GM19238 (cell line): ENCODE measurements at regions not wholly inside any gene's neighbourhood (a gene's known extent, or its start where the extent isn't known, plus 50 kb on each side); places are given as distances from the start of the nearest gene placed in this dataset.

ENCODE experiments used
- DNase-seq: peaks from one replicate; pipeline ENCODE4 v3.0.0; 2011; ENCODE audit warnings: low spot score; ENCODE audit not compliant: insufficient read length

DNA sequence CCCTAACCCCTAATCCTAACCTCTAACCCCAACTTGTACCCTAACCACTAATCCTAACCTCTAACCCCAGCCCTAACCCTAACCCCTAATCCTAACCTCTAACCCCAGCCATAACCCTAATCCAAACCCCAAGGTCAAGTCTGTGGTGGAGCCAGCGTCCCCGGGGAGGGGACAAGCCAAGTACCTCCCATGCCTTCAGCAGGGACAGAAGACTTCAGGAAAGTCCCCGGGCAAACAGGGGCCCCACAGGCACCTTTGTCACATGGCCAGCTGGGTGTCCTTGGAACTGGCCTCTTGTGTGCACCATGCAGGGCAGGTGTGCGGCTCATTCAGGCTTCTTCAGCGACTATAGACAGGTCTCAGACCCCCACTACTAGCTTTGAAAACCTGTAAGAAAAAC is 555.8 kb downstream of the BRD1 start:
- no peak for DNase-seq

DNA sequence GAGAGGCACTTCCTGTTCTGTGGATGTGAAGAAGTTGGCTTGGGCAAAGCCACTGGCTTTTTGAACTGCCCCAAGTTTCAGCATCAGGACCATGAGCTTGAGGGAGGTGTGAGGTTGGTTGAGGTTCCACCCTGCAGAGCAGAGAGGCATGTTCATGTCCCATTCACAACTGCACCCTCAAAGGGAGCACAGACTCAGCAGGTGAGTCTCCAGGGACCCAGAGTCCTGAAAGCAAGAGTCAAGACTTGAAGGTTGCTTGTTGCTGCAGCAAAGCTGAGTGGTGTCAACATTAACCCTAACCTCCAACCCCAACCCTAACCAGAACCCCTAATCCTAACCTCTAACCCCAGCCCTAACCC is 556.3 kb downstream of the BRD1 start:
- no peak for DNase-seq

DNA sequence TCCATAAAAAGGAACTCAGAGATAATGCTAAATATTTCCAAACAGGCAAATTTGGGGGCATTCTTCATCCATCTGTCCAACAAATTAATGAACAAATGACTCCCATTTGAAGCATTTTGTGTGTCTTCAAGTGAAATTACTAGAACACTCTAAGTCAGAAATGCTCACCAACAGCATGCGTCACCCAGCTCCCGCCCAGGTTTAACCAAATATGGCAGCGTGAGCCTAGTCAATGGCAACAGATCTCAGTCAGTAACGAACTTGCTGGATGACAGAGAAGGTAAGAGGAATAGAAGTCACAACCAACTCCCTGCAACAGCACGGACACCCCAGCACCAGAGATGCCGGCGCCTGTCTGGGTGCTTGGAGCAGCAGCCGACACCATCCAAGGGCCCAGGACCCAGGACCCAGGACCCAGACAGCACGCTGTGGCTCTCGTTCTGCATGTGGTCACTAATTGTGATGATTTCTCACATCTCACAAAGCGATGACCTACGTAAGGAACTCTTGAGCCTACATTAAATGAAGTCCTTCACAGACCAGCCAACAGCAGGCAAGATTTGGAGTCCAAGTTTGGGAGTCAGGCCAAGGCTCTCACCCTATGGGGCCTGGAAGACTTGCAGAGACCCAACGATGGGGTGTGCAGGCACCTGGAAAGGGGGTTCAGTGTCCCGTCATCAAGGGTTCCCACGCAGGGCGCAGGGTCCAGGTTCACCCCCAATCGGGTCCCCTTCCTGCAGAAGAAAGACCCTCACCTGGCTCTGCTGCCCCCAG is 556.9 kb downstream of the BRD1 start:
- DNase-seq, result no peak

DNA sequence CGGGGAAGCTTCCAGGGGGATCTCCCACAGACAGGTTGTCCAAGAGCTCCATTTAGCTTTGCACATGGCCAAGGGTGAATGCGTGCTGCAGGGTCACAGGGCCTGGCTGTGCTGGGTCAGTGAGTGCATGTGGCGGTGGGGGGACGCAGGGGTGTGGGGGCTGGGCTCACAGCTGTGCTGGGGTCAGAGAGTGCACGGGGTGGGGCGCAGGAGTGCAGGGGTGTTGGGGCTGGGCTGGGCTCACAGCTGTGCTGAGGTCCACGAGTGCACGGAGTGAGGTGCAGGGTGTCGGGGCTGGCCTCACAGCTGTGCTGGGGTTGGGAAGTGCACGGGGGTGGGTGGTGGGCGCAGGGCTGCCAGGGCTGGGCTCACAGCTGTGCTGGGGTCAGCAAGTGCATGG is 557.7 kb downstream of the BRD1 start:
- DNase-seq, result no peak

DNA sequence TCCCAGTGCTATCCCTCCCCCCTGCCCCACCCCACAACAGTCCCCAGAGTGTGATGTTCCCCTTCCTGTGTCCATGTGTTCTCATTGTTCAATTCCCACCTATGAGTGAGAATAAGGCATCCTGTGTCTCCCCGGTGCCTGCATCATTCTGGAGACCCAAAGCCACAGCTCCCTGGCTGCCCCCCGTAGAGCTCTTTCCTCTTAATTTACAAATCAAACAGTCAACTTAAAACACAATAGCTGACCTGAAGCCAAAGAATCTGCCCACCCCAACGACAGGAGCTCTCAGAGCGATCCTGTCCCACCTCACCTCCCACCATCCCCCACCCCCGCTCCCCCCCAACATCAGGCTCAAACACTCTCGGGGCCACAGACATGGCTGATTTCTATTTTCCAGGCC is 558.3 kb downstream of the BRD1 start:
- no peak for DNase-seq

DNA sequence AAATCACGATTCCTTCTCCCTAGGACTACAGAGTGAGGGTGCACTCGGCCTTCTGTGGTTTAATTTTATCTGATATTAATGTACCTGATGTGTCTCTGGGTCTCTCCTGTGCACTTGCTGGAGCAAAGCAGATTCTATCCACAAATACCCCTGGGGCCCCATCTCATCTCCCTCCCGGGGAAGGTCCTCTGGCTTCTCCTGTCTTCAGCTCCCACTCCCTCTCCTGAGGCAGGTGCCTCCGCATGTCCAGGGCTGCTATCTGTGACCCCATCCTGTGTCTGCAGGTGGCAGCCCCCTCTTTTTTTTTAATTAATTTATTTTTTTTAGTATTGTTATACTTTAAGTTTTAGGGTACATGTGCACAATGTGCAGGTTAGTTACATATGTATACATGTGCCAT is 558.7 kb downstream of the BRD1 start:
- DNase-seq, result no peak

DNA sequence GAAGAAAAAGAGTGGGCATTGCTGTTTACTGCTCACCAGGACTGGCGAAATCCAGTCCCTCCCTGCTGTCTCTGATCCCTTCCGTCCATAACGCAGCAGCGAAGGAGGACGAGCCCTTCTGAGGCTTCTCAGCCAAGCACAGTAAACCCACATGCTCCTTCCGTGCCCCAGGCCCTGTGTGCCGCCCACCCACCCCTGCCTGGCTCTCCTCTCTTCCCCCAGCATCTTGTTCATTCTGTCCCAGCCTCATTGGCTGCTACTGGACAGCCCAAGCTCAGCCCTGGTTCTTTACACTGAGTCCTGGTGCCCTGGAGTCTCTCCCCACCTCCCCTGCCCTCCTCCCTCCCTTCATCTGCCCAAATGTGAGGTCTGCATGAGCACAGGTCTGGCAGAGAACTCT is 559.7 kb downstream of the BRD1 start:
- DNase-seq, result no peak

DNA sequence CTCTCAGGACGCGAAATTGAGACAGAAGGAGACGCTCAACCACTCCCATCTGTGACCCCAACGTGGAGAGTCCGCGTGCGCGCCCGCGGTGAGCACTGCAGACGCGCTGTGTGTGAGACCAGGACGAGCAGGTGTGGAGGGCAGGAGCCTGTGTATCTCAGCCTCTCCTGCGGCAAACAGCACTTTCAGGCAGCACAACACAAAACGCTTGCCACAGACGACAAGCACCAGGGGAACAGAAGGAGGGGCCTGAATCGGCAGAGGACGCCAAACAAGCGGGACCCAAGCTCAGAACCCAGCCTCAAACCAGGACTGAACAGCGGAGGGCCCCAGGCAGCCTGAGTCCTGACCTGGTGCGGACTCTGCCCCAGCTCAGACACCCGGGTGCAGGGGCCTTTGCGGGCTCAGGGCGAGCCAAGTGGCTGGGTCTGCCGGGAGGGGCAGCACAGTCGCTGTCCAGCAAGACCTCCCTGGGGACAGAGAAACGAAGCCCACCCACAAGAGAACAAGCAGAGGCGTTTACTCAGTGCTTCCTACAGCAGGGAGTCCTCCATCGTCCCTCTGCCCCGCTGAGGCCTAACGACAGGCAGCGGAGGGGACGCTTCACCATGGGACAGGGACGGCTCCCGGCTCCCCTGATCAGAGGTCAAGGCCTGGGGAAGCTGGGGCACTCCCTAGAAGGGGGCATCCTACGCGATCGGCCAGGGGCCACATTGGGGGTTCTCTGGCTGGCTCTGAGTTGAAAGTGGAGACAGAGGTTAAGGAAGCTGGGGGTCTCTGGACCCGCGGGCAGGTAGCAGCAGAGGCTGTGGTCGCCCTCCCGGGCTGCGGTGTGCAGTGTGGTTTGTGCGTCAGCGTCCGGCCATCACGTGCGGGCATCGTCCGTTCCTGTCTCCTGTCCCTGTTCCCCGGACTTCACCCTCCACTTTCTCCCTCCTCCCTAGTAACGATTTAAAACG is 560.8 kb downstream of the BRD1 start:
- no peak for DNase-seq

DNA sequence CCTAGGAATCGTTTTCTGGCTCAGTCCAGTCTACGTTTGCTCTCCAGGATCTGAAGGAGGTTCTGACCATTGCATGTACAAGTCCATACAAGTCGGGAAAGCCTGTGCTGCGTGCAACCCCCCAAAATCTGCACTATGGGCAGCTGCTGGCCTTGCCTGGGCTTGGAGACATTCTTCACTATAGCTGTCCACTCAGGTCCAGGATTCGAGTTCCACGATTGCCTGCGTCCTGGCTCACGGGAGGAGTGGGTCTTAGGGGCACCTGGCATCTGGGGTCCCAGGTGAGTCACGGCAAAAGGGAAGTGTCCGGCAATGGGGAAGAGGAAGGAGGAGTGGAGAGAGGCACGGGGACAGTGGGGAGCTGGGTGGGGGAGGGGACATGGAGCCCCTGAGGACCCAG is 563.0 kb downstream of the BRD1 start:
- no peak for DNase-seq

DNA sequence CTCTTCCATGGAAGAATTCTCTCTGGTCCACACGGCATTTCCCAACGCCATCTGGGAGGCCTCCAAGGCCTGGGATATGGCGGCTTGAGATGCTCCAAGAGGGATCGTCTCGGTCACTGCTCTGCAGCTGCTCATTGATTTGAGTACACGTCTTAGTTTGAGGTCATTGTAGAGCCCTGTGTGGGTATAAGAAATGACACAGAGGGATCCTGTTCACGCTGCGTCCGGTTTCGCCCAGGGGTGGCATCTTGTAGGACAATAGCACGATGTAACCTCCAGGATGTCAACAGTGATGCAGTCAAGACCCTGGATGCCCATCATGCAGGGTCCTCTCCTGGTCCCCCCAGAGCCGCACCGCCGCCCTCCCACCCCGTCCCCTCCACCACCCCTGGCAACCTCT is 564.6 kb downstream of the BRD1 start:
- no peak for DNase-seq

DNA sequence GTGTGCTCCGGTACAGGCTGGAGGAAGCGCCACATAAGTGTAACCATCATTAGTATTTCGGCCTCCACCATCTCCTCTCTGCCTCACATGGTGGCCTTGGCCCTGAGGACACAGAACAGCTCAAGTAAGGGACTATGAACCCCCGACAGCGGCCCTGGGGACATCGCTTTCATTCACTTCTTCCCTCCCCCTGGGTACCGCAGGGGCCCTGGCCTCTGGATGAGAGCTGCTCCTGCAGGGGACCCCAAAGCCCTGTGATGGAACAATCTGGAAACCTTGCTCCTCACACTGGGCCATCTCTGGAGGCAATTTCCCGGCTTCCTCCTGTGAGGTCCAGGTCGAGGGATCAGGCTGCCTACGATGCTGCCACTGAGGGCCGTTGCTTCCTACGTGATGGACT is 565.5 kb downstream of the BRD1 start:
- no peak for DNase-seq

DNA sequence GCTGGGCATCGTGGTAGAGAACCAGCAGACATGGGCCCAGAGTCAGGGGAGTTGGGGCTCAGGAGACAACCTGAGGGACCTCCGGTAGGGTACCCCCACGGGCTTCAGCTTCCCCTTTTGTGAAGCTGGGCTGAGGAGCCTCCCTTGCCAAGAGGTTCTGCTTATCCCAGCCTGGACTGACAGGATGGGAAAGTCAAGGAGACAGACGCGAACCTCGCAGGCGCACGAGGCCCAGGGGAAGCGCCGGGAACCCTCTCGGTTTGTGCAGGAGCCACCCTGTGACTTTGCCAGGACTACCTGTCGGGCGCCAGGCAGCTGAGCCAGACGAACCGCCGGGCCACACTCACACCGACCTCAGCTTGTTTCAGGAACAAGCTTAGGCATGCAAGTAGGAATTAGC is 566.1 kb downstream of the BRD1 start:
- DNase-seq, result no peak

DNA sequence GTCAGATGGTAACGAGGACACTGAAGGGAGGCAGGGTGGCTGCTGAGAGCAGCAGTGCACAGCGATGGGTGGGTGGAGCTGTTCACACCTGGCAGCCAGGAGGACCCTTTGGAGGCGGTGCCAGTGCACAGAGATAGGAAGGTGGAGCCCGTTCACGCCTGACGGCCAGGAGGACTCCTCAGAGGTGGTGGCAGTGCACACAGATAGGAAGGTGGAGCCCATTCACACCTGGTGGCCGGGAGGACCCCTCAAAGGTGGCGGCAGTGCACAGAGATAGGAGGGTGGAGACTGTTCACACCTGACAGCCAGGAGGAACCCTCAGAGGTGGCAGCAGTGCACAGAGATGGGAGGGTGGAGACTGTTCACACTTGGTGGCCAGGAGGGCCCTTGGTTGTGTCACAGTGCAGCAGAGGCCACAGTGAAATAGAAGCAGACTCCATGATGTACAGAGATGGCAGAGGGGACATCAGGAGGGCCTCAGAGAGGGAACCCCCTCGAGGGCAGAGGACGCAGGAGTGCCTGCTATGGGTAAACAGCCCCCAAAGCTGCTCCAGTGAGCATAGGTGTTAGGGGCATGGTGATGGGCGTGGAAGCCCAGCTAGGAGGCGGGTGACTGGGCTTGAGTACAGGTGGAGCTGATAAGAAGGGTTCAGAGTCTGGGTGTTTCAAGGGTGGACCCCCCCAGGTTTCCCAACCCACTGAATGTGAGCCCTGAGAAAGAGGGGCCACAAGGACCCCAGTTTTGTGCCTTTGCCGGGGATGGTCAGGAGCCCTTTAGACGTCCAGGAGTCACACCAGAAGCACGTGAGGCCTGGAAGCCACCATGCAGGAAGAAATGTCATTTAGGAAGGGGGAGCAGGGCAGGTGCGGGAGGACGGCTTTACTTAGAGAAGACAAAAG is 566.7 kb downstream of the BRD1 start:
- DNase-seq, result no peak

DNA sequence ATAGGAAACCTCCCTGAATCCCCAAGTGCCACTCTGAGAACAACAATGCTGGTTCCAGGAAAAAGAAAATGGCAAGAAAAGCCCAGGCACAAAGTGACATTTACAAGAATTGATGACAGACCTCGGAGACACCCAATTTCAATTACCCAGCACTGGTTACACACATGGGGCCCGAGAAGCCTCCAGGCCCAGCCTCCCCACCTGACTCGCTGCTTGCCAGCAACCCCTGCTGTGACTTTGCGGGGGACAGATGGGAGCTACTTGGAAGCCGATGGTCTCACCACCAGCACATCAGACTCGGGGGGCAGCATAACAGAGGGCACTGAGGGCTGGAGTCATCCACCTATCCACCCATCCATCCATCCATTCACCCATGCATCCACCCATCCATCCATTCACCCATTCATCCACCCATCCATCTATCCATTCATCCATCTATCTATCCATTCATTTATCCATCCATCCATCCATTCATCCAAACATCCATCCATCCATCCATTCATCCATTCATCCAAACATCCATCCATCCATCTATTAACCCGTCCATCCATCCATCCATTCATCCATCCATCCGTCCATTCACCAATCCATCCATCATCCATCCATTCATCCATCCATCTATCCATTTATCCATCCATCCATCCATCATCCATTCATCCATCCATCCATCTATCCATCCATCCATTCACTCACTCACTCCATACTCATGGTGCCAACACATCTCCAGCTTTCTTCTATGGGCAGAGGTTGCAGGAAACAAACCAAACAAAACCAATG is 567.6 kb downstream of the BRD1 start:
- no peak for DNase-seq

DNA sequence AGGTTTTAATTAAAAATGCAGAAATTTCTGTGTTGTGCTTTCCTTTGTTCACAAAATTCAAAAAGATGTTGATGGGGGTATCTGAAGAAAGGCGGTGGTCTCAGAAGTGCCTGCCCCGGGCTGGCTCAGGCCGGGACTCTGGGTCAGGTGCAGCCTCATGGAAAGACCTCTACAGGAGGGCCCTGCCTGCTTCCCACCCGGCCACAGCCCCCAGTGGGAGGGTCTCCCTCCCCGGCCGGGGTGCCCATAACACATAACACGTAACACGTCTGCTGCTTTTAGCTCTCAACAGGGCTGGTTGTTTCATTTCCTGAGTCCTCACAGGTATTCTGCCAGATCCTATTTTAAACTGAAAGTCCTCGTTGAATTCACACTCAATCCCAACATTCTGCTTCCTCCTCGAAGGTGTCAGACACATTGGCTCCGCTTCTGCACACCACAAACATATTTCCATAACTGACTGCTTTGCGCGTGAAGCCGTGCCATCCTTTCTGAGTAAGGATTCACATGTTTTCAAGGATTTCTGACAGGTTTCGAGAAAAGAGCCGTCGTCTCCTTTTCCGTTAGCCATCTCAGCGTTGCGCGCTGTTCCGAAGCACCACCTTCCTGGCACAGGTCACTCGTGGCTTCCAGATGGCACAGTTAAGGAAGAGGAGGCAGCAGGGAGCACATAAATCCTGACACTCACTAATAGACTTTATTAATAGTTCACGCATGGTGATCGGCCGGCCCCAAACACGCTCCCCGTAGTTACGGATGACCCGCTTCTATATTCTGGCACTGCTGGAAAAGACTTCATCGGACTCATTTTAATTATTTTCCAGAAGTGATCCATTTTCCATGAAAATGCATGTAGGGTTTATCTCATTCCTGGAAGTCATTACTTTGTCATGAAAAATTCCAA is 569.3 kb downstream of the BRD1 start:
- DNase-seq, result no peak

DNA sequence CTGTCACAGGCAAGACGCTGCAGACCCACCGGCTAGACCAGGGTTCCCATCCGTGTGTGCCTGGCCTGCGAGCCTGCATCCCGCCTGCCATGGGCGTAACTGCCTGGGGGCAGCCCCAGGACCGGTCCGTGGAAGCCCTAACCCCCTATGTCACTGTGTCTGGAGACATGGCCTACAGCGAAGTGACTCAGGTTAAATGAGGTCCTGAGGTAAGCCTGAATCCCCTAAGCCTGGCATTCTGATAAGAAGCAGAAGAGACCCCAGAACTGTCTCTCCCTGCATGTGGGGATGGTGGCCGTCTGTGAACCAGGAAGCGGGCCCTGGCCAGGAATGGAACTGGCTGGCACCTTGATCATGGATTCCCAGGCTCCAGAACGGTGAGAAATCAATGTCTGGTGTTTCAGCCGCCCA is 570.1 kb downstream of the BRD1 start:
- DNase-seq, result no peak

DNA sequence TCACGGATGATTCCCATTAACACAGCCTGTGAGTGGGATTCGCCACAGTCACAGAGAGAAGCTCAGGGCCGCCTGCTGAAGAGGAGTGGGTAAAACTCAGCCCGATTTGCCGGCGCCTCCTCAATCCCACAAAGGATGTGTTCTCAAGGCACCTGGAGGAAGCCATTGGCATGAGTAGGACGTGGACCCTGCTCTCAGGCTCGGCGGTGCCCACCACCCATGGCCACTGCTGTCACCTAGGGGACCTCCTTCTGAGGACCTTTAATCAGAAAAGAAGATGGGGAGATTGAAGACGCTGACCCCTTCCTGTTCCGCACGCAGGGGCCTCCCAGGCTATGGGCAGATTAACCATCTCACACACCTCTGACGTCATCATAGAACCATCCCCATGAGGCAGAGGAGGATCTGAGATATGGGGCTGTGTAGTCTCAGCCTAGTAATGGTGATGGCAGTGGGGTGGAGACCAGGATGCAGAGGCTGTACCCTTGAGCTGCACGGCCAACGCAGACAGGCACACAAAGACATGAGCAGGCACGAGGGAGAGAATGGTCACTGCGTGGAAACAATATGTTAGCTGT is 571.8 kb downstream of the BRD1 start:
- DNase-seq, result no peak

DNA sequence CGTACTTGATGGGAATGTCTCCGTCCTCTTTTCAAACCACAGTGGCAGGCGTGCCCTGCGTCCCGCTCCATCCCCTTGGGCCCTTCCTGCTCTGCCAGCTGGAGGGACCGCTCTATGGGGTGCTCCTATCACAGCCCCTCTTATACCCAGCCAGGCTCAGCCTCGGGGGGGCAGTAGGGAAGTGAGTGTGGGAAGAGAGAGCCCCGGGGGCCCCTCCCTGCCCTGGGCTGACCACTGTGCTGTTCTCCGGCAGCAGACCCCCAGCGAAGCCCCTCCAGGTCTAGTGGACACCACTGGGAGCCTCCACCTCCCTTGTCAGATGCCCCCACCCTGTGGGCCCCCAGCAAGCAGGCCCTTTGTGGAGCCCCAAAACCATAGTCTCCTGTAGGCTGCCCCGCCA is 572.5 kb downstream of the BRD1 start:
- no peak for DNase-seq

DNA sequence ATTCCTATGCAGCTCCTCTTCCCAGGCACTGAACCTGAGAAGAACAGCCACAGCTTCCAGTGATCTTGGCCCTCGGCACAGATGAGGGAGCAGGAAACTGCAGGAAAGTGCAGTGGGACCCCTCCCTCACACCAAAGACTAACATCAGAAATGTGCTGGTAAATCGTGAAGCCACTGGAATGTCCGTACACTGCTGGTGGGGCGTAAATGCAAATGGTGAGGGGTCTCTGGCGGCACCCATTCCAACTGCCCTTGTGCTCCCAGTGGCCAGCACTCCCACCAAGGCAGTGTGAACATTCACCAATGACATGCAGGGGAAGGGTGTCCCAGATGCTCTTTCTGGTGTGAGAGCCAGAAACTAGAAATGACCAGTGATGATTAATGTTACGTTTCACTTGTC is 574.0 kb downstream of the BRD1 start:
- no peak for DNase-seq

DNA sequence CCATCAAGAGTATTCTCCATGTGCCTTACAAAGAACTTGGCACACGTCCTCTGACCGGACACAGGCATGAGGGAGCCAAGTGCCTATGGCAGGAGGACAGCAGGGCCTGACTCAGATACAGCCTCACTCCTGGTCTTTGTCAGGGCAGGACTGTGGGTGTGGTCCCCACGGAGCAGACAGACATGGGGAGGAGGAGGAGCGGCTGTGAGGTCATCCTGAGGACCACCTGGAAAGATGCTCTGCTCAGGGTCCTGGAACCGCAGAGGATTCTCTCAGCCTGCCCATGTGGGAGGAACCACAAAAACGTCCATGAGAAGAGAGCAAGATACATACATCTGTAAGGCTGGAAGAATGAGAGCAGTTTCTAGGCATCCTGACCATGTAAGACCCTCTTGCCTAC is 576.3 kb downstream of the BRD1 start:
- no peak for DNase-seq
